T-helper 2 cell (primary cell): ENCODE measurements at regions not wholly inside any gene's neighbourhood (a gene's known extent, or its start where the extent isn't known, plus 50 kb on each side); places are given as distances from the start of the nearest gene placed in this dataset.

Experiments used
- DNase-seq, 5 experiments: peaks; one replicate each; pipeline versions ENCODE4 v3.0.0 to v3.0.0-alpha.2; 2012 to 2022

DNA sequence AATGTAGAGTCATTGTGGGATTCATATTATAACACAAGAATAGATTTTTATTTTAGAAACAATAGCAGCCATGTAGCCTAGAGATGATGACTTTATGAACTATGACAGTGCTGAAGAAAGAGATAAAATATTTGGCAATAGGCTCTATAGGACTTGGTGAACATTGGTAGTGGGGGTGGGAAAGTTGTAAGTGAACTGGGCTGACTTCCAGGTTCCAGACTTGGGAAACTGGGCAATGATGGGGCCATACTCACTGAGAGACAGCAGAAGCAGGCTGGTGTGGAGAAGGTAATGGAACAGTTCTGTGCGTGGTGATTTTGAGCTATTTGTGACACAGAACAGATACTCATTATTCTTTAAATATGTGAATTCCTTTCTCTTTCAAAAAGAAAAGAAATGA is 470.3 kb upstream of the HNRNPA3 start:
- DNase-seq = no peak

GRCh38 chr2:176743671-176744070 is 468.9 kb upstream of the HNRNPA3 start:
- DNase-seq = no peak

GRCh38 chr2:176744146-176744545 is 468.4 kb upstream of the HNRNPA3 start:
- no peak for DNase-seq

DNA sequence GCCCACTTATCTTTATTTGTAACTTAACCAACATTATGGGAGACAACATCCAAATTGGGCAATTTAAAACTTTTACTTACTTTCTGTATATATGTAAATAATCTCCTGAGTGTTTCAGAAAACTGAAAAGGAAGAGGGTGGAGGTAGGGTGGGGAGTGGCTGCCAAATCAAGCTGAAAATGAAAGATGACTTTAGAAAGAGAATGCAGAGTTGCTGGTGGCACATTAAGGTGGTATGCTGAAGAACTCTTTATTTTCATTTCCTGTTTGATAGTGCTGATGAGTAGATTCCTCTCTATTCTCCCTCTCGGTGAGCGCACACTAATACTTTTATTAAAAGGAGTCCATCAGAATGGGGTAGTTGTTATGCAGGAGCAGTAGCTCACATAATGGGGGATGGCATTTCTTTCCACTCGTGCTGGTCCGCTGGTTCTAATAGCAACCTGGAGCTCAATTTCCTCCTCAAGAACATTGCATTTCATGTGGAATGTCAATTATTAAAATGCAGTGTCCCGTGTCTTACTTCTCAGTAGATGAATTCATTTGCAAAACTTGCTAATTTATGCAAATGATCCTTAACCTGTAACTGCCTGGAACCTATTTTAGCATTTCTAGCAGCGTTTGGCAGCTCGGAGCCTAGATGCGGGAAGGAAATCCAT is 466.9 kb upstream of the HNRNPA3 start:
- no peak for DNase-seq

DNA sequence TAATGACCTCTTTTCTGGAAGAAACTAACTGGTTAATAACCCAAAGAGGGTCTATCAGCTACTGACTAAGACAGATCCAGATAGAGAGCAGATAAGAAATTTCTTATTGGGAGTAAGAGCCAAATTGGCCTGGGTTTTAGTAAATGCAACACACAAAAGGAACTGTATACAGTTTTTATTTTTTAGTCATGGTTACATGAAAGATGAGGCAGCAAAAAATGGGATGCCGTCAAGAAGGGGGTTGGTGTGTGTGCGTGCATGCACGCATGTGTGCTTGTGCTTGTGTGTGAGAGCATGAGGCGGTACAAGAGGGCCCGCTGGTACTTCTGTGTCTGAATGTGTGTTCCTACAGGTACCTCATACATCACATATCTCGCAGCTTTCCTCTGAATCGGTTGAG is 466.2 kb upstream of the HNRNPA3 start:
- no peak for DNase-seq

GRCh38 chr2:176747506-176747905 is 465.1 kb upstream of the HNRNPA3 start:
- DNase-seq = no peak

DNA sequence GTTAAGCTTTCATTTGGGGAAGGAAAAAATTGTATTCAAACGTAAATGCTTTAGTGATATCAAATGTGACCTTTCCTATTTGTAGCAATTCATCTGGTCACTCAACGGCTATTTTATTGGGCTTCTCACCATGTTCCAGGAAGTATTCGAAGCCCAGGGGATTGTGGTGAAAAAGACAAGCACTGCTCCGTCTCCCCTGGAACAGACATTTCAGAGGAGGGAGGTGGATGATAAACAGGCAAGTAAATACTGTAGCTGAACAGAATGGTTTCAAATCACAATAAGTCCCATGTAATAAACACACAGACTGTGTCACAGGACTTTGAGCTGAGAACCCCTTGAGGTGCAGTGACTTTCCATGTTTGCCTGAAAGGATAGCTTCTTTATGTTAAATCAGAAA is 464.7 kb upstream of the HNRNPA3 start:
- no peak for DNase-seq

- DNase-seq = no peak
Observed at GRCh38 chr2:176748662-176749061, 463.9 kb upstream of the HNRNPA3 start.

GRCh38 chr2:176751314-176752227 is 461.0 kb upstream of the HNRNPA3 start:
- DNase-seq = no peak

DNA sequence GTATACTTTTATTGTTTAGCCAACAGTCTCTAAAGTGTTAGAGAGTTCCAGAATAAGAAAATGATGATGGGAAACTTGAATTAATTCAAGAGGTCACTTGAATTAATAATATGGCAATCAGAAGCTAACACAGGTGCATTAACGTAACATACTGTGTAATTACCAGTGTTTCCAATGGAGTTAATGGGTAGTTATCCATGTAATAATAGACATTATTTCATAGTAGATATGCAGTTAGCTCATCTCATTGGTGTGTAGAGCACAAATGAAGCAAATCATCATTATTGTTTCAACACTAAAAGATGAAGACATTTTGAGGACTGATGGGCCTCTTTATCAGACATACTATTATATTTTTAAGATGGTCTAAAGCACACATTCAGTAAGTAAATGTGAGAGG is 460.3 kb upstream of the HNRNPA3 start:
- DNase-seq = no peak

- DNase-seq = no peak
Observed at GRCh38 chr2:176753205-176753604, 459.4 kb upstream of the HNRNPA3 start.

DNA sequence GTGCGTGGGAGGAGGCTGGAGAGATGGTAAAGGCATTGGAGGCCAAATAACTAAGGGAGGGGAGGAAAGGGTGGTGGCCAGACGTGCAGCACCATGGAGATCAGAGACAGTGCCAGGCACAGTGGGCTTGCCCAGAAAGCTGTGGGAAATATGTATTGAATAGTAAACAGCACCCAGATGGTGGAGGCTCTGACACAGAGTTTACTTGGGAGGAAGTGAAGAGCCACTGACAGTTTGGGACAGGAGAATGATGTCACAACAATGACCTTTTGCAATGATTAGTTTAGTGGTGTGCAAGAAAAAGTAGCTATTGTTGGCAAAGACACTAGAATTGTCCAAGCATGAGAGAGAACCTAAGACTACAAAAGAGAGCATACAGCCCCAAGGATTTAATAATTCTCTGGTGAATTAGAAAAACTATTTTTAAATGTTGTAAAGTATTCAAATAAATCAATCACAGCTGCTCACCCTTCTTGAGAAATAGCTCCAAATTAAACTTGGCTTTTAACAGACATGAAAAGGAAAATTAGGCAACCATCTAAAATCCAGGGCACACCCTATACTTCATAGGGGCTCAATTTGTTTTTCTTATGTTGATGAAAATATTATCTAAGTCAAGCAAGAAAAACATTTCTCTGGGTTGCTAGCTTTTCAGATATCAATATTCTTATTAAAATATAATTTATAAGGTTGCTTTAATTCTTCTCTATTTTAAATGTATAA is 458.7 kb upstream of the HNRNPA3 start:
- no peak for DNase-seq

- no peak for DNase-seq
Observed at GRCh38 chr2:176755537-176756135, 457.0 kb upstream of the HNRNPA3 start.

DNA sequence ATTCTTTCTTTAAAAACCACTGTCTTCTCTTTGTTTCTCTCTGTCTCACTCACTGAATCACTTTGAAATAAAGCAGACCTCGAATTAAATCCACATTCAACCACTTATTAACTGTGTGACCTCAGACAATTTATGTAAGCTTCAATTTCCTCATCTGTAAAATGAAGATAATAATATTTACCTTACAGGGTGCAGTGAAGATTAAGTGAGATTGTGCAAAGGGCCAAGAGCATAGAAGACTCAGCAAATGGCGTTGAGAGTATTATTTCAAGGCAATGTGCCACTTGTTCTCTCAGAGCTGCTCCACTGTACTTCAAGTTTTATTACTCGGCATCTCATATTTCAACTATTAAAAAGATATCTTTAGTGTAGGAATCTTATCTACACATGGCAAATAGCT is 454.2 kb upstream of the HNRNPA3 start:
- no peak for DNase-seq

GRCh38 chr2:176760439-176760838 is 452.2 kb upstream of the HNRNPA3 start:
- no peak for DNase-seq

DNA sequence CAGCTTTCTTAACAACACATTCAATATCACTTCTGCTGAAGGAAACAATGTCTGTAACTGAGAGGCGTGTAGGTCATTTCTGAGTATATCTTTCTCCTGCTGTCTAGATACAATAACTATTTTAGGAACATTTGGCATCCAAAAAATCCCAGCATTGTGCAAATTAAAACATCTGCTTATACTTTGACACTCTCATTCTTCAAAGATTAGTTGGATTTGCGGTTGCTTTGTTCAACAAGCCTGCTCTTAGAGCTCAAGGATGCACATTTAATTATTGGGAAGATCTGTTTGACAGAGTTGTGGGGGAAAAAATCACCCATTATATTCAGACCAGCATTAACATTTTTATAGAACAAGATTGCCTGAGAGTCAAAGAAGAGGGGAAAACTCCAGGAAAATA is 449.5 kb upstream of the HNRNPA3 start:
- no peak for DNase-seq

DNA sequence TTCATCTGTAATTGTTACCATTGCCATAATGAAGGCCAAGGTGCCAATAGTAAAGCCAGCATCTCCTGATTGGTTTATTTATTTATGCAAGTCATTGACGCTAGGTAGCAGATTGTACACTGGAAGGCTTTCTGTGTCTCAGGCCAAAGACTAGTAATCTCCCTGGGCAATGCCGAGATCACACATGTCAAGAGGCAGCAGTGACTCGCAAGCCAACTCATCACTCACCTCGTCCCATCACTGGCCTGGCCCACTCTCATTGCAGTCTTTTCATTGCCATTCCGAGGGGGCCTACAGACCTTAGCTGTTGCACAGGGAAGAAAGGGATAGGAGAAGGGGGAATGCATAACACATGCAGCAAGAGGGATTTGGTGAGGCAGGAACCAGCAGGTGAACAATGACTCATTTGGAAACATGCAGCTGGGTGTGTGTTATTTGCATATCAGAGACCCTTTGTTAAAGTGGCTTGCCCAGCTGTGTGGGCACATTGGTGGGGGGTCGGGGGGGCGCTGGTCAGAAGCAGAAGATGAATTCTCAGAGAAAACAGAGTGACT is 448.7 kb upstream of the HNRNPA3 start:
- no peak for DNase-seq

DNA sequence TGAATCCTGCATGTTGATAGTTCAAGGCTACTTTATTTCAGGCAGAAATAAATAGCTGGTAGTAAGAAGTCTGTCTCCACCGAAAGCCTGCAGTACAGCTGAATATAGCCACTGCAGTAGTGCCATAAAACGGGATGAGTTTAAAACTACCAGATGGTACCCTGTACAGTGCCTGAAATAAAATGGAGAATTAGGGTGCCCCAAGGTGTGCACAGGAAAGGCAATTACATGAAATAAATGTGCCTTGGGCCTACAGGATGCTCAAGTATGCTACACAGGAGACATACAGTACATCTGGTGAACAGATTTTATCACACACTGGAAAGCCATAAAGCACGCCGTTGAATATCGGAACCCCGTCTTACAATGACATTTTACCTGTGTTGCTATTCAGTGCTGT is 447.7 kb upstream of the HNRNPA3 start:
- DNase-seq = no peak

DNA sequence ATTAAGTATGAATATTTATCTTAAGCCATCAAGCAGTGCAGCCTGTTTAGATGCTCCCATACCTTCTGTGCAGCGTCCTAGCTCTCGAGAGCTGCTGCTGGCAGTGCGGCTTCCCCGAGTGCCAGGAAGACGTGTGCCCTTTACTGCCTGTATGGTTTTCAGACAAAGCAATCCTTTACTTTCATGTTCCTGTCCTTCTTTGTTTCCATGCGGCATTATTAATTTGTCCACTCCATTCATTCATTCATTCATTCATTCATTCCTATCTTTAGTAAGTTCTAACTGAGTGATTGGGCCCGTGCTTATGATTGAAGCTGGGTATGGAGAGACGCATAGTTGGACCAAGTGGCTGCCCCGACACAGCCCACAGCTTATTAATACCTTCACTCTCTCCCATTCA is 446.6 kb upstream of the HNRNPA3 start:
- no peak for DNase-seq

- DNase-seq = no peak
Observed at GRCh38 chr2:176768185-176768584, 444.4 kb upstream of the HNRNPA3 start.

DNA sequence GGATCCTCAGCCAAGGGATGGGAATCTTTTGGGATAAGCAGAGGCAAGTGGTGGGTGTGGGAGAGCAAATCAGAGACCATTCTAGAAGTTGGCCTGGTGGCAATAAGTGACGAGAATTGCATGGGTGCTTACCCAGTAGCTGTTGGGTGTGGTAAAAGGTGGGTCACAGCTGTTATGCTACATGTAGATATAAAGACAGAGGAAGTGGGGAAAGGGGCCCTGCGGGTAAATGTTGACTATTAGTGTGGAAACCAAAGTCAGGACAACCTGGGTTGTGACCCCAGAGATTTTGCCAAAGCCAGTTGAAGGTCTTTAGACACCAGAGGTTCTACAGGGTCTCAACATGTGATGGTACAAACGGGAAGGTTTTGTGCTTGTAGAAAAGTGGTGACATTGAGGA is 443.6 kb upstream of the HNRNPA3 start:
- DNase-seq = no peak

- no peak for DNase-seq
Observed at GRCh38 chr2:176769499-176770370, 442.9 kb upstream of the HNRNPA3 start.
